ENCODE measurements at regions not wholly inside any gene's neighbourhood (a gene's known extent, or its start where the extent isn't known, plus 50 kb on each side); places are given as distances from the start of the nearest gene placed in this dataset.

DNA sequence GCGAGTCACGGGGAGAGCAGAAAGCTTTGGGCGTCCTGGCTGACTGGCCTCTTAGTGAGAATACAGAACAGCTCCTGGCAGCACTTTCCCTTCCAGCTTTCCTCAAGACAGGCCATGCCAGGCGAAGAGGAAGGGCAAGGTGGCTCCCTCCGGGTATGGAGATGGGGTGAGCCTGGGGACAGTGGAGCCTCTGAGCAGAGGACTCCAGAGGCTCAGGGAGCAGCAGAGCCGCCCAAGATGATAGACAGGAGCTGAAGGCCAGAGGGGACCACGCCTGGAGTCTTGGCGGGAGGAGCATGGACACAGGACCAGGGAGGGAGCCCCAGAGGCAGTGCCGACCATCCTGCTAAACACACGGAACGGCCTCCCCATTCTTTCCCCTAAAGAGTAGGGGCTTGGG is 229.1 kb downstream of the TM9SF2 start:
- POLR2A ChIA-PET, result no interaction called here
- FAIRE-seq, result no peak
- no TSS peak for BruUV-seq (replicated peaks)
- intact Hi-C loops (cut with micrococcal nuclease; ENCODE audit: unreplicated experiment) (no loop called here), in situ Hi-C loops (cut with HindIII; ENCODE audit: extremely low pct_ligation_motif_present, low pct_unique_long_range_greater_than_20kb) (no loop called here)
- H3K4me2 ChIP-seq (ENCODE audit: low read depth, low read length), result no peak overlapping the region
- 92% methylated on average over 11 of the region's 11 CpGs for WGBS (ENCODE audit: low lambda C conversion rate)
- H4K20me1 ChIP-seq (ENCODE audit: insufficient read depth, low read length), result no peaks in the 10 kb centered on the region
- no peak overlapping the region for H2AFZ ChIP-seq (ENCODE audit: low read length)
- no peak for DNase-seq (ENCODE audit: low spot score)
- H3K36me3 ChIP-seq (replicated peaks in 1 of 2; ENCODE audit: control insufficient read depth in 1 of 2, insufficient read depth in 2 of 2, low read length in 2 of 2), result no peaks in the 10 kb centered on the region
- no peaks in the 10 kb centered on the region for H3K9me3 ChIP-seq (ENCODE audit: low read length)
- no peak overlapping the region for H3K9ac ChIP-seq (ENCODE audit: insufficient read depth, low read depth, low read length)
- H3K79me2 ChIP-seq (ENCODE audit: insufficient read depth, low read length), result no peaks in the 10 kb centered on the region
- TF ChIP-seq ZNF747 (CRISPR knock-in tag; IDR thresholded peaks at IDR 0.05; ENCODE audit: borderline replicate concordance) (no peak), TCF12 (IDR thresholded peaks at IDR 0.05) (no peak), TCF12 (CRISPR knock-in tag; IDR thresholded peaks at IDR 0.05) (no peak), HHEX (CRISPR knock-in tag; IDR thresholded peaks at IDR 0.05) (no peak), ZNF589 (CRISPR knock-in tag; conservative IDR thresholded peaks at IDR 0.05) (no peak), EED (CRISPR knock-in tag; IDR thresholded peaks at IDR 0.05) (no peak), KAT2B (IDR thresholded peaks at IDR 0.05; ENCODE audit: borderline replicate concordance, low read depth, low read length) (no peak), ETV5 (CRISPR knock-in tag; IDR thresholded peaks at IDR 0.05; ENCODE audit: borderline replicate concordance) (no peak), SCMH1 (CRISPR knock-in tag; IDR thresholded peaks at IDR 0.05; ENCODE audit: borderline replicate concordance) (no peak), GTF3A (CRISPR knock-in tag; conservative IDR thresholded peaks at IDR 0.05) (no peak), REPIN1 (CRISPR knock-in tag; IDR thresholded peaks at IDR 0.05; ENCODE audit: borderline replicate concordance, low read depth) (no peak), ZBTB42 (CRISPR knock-in tag; IDR thresholded peaks at IDR 0.05) (no peak), HMG20B (CRISPR knock-in tag; conservative IDR thresholded peaks at IDR 0.05) (no peak), ZBTB21 (CRISPR knock-in tag; IDR thresholded peaks at IDR 0.05) (no peak), KLF9 (CRISPR knock-in tag; IDR thresholded peaks at IDR 0.05; ENCODE audit: low read depth) (no peak)
- TF ChIP-seq, protein P1, sequence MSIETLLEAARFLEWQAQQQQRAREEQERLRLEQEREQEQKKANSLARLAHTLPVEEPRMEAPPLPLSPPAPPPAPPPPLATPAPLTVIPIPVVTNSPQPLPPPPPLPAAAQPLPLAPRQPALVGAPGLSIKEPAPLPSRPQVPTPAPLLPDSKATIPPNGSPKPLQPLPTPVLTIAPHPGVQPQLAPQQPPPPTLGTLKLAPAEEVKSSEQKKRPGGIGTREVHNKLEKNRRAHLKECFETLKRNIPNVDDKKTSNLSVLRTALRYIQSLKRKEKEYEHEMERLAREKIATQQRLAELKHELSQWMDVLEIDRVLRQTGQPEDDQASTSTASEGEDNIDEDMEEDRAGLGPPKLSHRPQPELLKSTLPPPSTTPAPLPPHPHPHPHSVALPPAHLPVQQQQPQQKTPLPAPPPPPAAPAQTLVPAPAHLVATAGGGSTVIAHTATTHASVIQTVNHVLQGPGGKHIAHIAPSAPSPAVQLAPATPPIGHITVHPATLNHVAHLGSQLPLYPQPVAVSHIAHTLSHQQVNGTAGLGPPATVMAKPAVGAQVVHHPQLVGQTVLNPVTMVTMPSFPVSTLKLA (IDR thresholded peaks at IDR 0.05), result no peak
- TF ChIP-seq, protein P2, sequence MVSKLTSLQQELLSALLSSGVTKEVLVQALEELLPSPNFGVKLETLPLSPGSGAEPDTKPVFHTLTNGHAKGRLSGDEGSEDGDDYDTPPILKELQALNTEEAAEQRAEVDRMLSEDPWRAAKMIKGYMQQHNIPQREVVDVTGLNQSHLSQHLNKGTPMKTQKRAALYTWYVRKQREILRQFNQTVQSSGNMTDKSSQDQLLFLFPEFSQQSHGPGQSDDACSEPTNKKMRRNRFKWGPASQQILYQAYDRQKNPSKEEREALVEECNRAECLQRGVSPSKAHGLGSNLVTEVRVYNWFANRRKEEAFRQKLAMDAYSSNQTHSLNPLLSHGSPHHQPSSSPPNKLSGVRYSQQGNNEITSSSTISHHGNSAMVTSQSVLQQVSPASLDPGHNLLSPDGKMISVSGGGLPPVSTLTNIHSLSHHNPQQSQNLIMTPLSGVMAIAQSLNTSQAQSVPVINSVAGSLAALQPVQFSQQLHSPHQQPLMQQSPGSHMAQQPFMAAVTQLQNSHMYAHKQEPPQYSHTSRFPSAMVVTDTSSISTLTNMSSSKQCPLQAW (CRISPR knock-in tag; IDR thresholded peaks at IDR 0.05), result no peak
- H3K27me3 ChIP-seq (ENCODE audit: control insufficient read depth in 1 of 2, insufficient read depth in 2 of 2, low read length in 2 of 2), result no peaks in the 10 kb centered on the region
- no peak for ATAC-seq
- no peaks in the 10 kb centered on the region for H3K4me1 ChIP-seq (ENCODE audit: insufficient read depth, low read length)
- no peak overlapping the region for H3K4me3 ChIP-seq (replicated peaks in 1 of 3; ENCODE audit: insufficient read depth in 1 of 3, low read depth in 2 of 3, low read length in 3 of 3)
- CTCF ChIA-PET (ENCODE audit: low intra/inter-chr PET ratio, low total read pairs), result no interaction called here
- H3K27ac ChIP-seq (ENCODE audit: extremely low read length, insufficient read depth, low read length), result no peak overlapping the region
